ENCODE measurements at regions not wholly inside any gene's neighbourhood (a gene's known extent, or its start where the extent isn't known, plus 50 kb on each side); places are given as distances from the start of the nearest gene placed in this dataset.

DNA sequence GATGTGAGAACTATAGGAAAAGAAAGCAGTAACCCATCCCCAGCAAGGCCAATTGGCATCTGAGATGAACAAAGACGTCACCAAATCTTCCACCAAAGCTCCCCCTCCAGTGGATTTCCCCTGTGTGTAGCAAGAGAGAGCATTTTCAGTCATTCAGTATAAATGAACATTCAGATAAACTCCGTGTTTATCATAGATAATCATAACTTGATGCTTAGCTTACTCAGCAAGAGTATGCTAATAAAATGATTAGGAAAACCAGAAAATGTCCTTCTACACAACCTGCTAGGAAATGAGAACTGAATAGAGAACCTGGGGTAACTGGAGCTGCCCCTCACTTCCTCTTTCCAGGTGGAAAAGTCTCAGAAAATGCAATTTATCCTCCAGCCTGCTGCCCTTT lies 198.0 kb upstream of the CCDC150 start:
- H3K4me3 ChIP-seq (replicated peaks in 1 of 3) = no peak overlapping the region
- H3K9me3 ChIP-seq = no peaks in the 10 kb centered on the region
- no peaks in the 10 kb centered on the region for H3K27me3 ChIP-seq
- H3K27ac ChIP-seq = no peak overlapping the region
- no peak for TF ChIP-seq POLR2A (IDR thresholded peaks at IDR 0.05)
- TF ChIP-seq, protein P1, sequence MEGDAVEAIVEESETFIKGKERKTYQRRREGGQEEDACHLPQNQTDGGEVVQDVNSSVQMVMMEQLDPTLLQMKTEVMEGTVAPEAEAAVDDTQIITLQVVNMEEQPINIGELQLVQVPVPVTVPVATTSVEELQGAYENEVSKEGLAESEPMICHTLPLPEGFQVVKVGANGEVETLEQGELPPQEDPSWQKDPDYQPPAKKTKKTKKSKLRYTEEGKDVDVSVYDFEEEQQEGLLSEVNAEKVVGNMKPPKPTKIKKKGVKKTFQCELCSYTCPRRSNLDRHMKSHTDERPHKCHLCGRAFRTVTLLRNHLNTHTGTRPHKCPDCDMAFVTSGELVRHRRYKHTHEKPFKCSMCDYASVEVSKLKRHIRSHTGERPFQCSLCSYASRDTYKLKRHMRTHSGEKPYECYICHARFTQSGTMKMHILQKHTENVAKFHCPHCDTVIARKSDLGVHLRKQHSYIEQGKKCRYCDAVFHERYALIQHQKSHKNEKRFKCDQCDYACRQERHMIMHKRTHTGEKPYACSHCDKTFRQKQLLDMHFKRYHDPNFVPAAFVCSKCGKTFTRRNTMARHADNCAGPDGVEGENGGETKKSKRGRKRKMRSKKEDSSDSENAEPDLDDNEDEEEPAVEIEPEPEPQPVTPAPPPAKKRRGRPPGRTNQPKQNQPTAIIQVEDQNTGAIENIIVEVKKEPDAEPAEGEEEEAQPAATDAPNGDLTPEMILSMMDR (IDR thresholded peaks at IDR 0.05) = no peak
- DNase-seq = no peak
- 77 to 79% methylated on average over 2 of the region's 2 CpGs for WGBS, 2 donors
- H3K36me3 ChIP-seq = no peaks in the 10 kb centered on the region
- H3K4me1 ChIP-seq = no peaks in the 10 kb centered on the region
- intact Hi-C loops (cut with DNase I) = no loop called here

- H3K4me1 ChIP-seq = no peaks in the 10 kb centered on the region
- no peak overlapping the region for H3K4me3 ChIP-seq (replicated peaks in 1 of 3)
- no peak overlapping the region for H3K27ac ChIP-seq
- no peaks in the 10 kb centered on the region for H3K9me3 ChIP-seq
- DNase-seq = no peak
- H3K36me3 ChIP-seq = no peaks in the 10 kb centered on the region
- H3K27me3 ChIP-seq = no peaks in the 10 kb centered on the region
- intact Hi-C loops (cut with DNase I) = no loop called here
- TF ChIP-seq, protein P1 (IDR thresholded peaks at IDR 0.05) = no peak
- TF ChIP-seq POLR2A (IDR thresholded peaks at IDR 0.05) = no peak
Measured at GRCh38 chr2:196442211-196442610, 197.3 kb upstream of the CCDC150 start.

DNA sequence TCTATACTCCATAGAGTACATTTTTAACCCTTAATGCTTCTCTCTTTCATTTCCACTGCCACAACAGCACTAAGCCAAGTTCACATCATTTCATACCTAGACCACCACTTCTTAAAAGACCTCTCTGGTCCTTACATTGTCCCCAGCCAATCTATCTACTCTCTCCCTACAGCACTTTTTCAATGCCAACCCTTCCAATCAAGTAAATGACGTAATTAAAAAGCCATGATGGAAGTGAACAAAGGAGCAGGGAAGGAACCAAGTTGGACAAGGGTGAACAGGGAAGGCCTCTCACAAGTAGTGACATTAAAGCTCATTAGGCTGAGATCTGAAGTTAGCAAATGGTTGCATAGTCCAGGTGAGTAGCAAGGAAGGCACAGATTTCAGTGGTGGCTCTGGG lies 195.1 kb upstream of the CCDC150 start:
- H3K27me3 ChIP-seq = no peaks in the 10 kb centered on the region
- H3K4me1 ChIP-seq = no peaks in the 10 kb centered on the region
- TF ChIP-seq, protein P1 (IDR thresholded peaks at IDR 0.05) = no peak
- TF ChIP-seq POLR2A (IDR thresholded peaks at IDR 0.05) = no peak
- DNase-seq = no peak
- no peaks in the 10 kb centered on the region for H3K9me3 ChIP-seq
- intact Hi-C loops (cut with DNase I) = no loop called here
- WGBS, 2 donors = 94 to 98% methylated on average over 1 of the region's 1 CpG
- no peaks in the 10 kb centered on the region for H3K36me3 ChIP-seq
- H3K27ac ChIP-seq = no peak overlapping the region
- H3K4me3 ChIP-seq (replicated peaks in 1 of 3) = no peak overlapping the region

DNA sequence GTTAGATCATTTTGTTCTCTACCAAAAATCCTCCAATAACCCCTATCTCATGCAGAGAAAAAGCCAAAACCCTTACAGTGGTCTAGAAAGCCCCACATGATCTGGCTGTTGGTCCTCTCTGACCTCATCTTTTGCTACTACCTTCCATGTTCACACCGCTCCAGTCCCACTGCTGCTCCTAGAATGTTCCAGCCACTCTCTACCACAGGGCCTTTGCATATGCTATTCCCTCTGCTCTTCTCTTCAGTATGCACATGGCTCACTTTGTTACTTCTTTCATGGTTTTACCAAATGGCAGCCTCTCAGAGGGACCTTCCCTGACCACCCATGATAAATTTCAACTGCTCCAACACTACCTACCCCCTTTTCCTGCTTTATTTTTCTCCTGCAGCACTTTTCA lies 193.5 kb upstream of the CCDC150 start:
- Histone ChIP-seq H3K9me3 (no peaks in the 10 kb centered on the region), H3K4me3 (replicated peaks in 1 of 3) (no peak overlapping the region), H3K27me3 (no peaks in the 10 kb centered on the region), H3K27ac (no peak overlapping the region), H3K4me1 (no peaks in the 10 kb centered on the region), H3K36me3 (no peaks in the 10 kb centered on the region)
- intact Hi-C loops (cut with DNase I) = no loop called here
- 93 to 100% methylated on average over 1 of the region's 1 CpG for WGBS, 2 donors
- DNase-seq = no peak
- TF ChIP-seq, protein P1 (IDR thresholded peaks at IDR 0.05) = no peak
- no peak for TF ChIP-seq POLR2A (IDR thresholded peaks at IDR 0.05)

DNA sequence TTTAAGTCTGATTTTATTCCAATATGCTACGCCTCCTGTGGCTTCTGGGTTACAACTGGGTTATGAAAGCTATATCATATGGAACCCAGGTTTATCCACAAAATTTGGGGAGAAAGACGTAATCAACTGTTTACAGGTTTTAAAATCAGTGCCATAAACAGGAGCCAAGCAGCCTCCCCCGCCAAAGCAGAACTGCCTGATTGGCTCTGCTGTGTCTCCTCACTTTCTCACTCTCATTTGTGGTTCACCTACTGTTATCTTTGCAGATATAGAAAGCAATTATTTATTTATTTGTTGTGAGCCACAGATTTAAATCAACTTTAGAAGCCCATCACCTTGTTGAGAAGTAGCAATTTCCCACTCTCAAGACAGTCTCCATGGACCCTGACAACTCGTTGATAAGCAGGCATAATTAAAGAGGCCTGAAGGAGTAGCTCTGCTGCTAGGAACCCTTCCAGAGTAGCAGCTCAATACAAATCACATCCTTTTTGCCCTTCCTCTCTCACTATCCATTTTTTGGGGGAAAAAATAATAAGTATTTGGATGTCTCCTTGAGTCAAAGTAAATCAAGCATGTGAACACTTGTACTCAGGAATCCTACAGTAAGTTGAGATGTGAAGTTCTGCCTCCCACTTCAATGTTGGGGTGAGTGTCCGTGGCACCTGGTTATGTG lies 191.0 kb upstream of the CCDC150 start:
- no peak for TF ChIP-seq POLR2A (IDR thresholded peaks at IDR 0.05)
- TF ChIP-seq, protein P1 (IDR thresholded peaks at IDR 0.05) = no peak
- Histone ChIP-seq H3K27me3 (no peaks in the 10 kb centered on the region), H3K9me3 (no peaks in the 10 kb centered on the region), H3K27ac (no peak overlapping the region), H3K4me1 (no peaks in the 10 kb centered on the region), H3K36me3 (no peaks in the 10 kb centered on the region), H3K4me3 (replicated peaks in 1 of 3) (no peak overlapping the region)
- 82 to 92% methylated on average over 5 of the region's 5 CpGs for WGBS, 2 donors
- no peak for DNase-seq
- intact Hi-C loops (cut with DNase I) = no loop called here

Data from thyroid gland (tissue), 4 donors.